Left lung (tissue), 4 donors: ENCODE measurements at regions not wholly inside any gene's neighbourhood (a gene's known extent, or its start where the extent isn't known, plus 50 kb on each side); places are given as distances from the start of the nearest gene placed in this dataset.

ENCODE experiments used
- ATAC-seq: fragments of 200-7000 bp; cut with Tn5 transposase; one replicate; pipeline ENCODE4 v1.9.1; 2020; ENCODE audit warnings: moderate library complexity
- DNase-seq, 4 donors: peaks; one replicate each; pipeline ENCODE4 v3.0.0-alpha.2; 2013 to 2020
- H3K27ac ChIP-seq, 2 donors: fragments of 200-600 bp; sonication (generic) in 1 of 2; one replicate each; pipeline versions ENCODE4 v1.5.0 to v1.8.0; 2020 to 2021
- H3K27me3 ChIP-seq, 2 donors: fragments of 200-600 bp; sonication (generic) in 1 of 2; one replicate each; pipeline versions ENCODE4 v1.5.0 to v1.8.0; 2020 to 2021
- H3K36me3 ChIP-seq, 2 donors: fragments of 200-600 bp; sonication (generic) in 1 of 2; one replicate each; pipeline versions ENCODE4 v1.5.0 to v1.8.0; 2020 to 2021
- H3K4me1 ChIP-seq, 2 donors: fragments of 200-600 bp; one replicate each; pipeline ENCODE4 v1.8.0; 2021
- H3K4me3 ChIP-seq, 2 donors: fragments of 200-600 bp; sonication (generic) in 1 of 2; one replicate each; pipeline versions ENCODE4 v1.5.0 to v1.8.0; 2020 to 2021; ENCODE audit warnings: mild to moderate bottlenecking in 1 of 2
- H3K9me3 ChIP-seq, 2 donors: fragments of 200-600 bp; sonication (generic) in 1 of 2; one replicate each; pipeline versions ENCODE4 v1.5.0 to v1.8.0; 2020 to 2021
- intact Hi-C, 2 donors: fragments of 100-400 bp; cut with DNase I; formaldehyde crosslinking; loops; one replicate each; pipeline versions ENCODE4 v1.11.2 to v1.14.2; 2022
- TF ChIP-seq, protein P1 (sequence below), 2 donors: fragments of 200-600 bp; sonication (generic) in 1 of 2; IDR thresholded peaks; one replicate each; pipeline versions ENCODE4 v1.5.0 to v1.8.0; 2021; ENCODE audit warnings: antibody characterized with exemption in 2 of 2
- donor health status: DM: no; HTN: yes; CAD: no.
- donor health status: DM: no; HTN: no; CAD: no.

DNA sequence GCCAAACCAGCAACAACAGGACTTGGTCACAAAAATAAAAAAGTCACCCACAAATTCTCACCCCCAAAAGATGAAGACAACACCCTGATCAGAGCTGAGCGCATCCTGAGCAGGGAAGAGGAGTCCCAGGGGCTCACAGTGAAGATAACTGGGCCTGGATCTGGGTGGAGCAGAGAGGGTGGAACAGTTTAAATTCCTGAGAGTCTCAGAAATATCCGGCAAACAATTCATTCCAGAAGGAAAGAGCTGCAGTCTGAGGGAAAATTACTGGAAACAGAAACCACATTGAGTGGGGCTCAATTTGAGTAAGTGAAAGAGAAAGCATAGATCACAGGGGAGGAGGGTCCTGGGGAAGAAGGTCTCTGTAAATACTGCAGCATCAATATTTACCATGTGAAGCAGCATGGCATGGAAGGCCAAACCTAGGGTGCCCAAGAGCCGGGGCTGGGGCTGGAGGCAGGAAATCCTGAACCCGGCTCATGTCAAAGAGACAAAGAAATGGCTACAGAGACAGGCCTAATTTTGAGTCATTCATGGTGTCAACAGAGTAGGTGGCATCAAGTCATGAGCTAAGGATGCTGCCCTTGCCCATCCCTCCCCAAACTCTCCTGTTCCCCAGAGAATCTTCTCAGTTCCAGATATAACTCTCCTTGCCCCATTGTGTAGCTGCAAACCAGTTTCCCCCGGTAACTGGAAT is 61.4 kb upstream of the ZBTB7C start:
- intact Hi-C loops, result no loop called here
- Histone ChIP-seq H3K27ac (peak overlapping the region; percentile 2 to 38), H3K4me3 (no peak overlapping the region), H3K9me3 (no peaks in the 10 kb centered on the region), H3K27me3 (no peaks in the 10 kb centered on the region), H3K4me1 (no peaks in the 10 kb centered on the region), H3K36me3 (no peaks in the 10 kb centered on the region)
- TF ChIP-seq, protein P1, sequence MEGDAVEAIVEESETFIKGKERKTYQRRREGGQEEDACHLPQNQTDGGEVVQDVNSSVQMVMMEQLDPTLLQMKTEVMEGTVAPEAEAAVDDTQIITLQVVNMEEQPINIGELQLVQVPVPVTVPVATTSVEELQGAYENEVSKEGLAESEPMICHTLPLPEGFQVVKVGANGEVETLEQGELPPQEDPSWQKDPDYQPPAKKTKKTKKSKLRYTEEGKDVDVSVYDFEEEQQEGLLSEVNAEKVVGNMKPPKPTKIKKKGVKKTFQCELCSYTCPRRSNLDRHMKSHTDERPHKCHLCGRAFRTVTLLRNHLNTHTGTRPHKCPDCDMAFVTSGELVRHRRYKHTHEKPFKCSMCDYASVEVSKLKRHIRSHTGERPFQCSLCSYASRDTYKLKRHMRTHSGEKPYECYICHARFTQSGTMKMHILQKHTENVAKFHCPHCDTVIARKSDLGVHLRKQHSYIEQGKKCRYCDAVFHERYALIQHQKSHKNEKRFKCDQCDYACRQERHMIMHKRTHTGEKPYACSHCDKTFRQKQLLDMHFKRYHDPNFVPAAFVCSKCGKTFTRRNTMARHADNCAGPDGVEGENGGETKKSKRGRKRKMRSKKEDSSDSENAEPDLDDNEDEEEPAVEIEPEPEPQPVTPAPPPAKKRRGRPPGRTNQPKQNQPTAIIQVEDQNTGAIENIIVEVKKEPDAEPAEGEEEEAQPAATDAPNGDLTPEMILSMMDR (IDR thresholded peaks at IDR 0.05), result no peak
- peak; percentile 47 for ATAC-seq
- DNase-seq, result no peak

DNA sequence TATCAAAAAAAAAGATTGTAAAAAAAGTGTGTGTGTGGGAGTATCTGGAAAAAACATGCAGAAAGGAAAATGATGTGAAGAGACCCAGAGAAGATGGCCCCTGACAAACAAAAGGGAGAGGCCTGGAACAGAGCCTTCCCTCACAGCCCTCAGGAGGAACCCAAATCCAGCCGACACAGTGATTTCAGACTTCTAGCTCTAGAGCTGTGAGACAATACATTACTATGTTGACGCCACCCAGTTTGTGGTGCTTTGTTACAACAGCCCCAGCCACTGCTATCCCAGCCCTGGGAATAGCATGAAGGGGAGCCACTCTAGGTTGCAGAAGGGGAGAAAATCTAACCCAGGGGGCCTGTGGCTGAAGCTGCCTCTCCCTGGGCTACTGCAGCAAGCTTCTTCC is 59.0 kb upstream of the ZBTB7C start:
- H3K9me3 ChIP-seq, result no peaks in the 10 kb centered on the region
- TF ChIP-seq, protein P1 (IDR thresholded peaks at IDR 0.05), result no peak
- H3K4me3 ChIP-seq, result no peak overlapping the region
- no peaks in the 10 kb centered on the region for H3K36me3 ChIP-seq
- DNase-seq, result no peak
- intact Hi-C loops, result no loop called here
- H3K27me3 ChIP-seq, result no peaks in the 10 kb centered on the region
- no peak overlapping the region for H3K27ac ChIP-seq
- H3K4me1 ChIP-seq, result no peaks in the 10 kb centered on the region
- no peak for ATAC-seq

DNA sequence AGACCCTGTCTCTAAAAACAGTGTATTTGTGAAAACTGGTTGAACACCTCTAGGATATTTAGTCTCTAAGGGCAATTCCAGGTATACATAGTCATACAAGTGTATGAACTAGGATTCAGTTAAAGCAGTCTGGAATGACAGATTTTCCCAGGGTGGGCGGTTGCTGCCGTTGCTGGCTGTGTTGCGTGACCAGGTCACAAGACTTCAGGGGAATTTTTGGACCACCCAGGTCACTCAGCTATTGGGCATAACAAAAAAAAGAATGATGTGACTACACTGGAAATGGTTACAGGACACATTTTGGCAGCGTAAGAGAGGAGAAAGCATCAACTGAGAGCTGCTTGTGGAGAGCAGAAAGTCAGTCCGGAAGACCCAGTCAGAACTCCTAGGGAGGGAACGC is 58.0 kb upstream of the ZBTB7C start:
- Histone ChIP-seq H3K9me3 (no peaks in the 10 kb centered on the region), H3K4me1 (no peaks in the 10 kb centered on the region), H3K27ac (no peak overlapping the region), H3K27me3 (no peaks in the 10 kb centered on the region), H3K4me3 (no peak overlapping the region), H3K36me3 (no peaks in the 10 kb centered on the region)
- DNase-seq (no peak), ATAC-seq (no peak)
- intact Hi-C loops, result no loop called here
- TF ChIP-seq, protein P1 (IDR thresholded peaks at IDR 0.05), result no peak

DNA sequence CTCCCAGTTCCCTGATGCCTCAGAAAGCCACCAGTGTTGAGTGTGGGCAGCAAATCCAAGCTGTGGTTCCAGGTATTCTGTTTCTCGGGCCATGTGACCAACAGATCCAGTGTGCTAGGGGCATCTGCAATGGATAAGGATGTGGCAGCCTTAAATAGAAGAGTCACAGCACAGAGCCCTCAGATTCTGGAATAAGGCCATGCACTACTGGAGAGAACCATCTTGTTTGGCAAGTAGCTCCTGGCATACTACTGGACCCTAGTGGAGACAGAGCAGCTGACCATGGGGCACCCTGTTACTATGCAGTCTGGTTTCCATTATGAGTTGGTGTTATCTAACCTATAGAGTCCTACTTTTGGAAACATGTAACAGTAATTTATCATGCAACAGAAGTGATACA is 53.3 kb upstream of the ZBTB7C start:
- no peak overlapping the region for H3K4me3 ChIP-seq
- no peaks in the 10 kb centered on the region for H3K9me3 ChIP-seq
- DNase-seq (no peak), ATAC-seq (no peak)
- no peak overlapping the region for H3K27ac ChIP-seq
- no peaks in the 10 kb centered on the region for H3K4me1 ChIP-seq
- H3K36me3 ChIP-seq, result no peaks in the 10 kb centered on the region
- no peaks in the 10 kb centered on the region for H3K27me3 ChIP-seq
- intact Hi-C loops, result no loop called here
- TF ChIP-seq, protein P1 (IDR thresholded peaks at IDR 0.05), result no peak

DNA sequence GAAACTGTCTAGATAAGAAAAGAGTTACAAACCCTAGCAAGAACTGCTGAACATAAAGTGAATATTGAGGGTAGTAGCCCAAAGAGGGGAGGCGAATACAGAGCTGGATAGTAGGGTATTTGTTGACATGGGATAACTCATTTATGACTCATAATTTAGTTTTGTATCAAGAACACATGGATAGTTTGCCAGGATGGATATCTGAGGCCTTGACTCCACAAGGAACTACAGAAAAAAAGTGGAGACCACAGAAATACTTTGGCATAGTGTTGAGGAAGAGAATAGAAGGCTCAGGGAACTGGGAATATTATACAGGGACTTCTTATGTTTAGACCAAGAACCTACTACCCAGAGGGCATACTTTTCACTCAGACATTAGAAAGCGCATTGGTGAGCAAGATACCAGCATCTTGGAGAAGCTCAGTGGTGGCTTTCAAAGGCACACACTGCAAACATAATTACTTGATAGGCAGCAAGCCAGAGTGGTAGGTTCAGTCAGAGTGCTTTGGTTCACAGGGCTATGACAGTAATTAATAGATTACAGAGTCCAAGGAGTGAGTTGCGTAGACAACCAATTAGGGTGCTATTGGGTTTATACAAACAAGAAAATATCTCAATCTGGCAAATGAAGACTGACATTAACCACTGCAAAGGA is 51.9 kb upstream of the ZBTB7C start:
- H3K27ac ChIP-seq, result no peak overlapping the region
- DNase-seq (no peak), ATAC-seq (no peak)
- H3K4me1 ChIP-seq, result no peaks in the 10 kb centered on the region
- no peaks in the 10 kb centered on the region for H3K9me3 ChIP-seq
- TF ChIP-seq, protein P1 (IDR thresholded peaks at IDR 0.05), result no peak
- intact Hi-C loops, result no loop called here
- H3K27me3 ChIP-seq, result no peaks in the 10 kb centered on the region
- H3K36me3 ChIP-seq, result no peaks in the 10 kb centered on the region
- H3K4me3 ChIP-seq, result no peak overlapping the region
